AG09309 (cell line): ENCODE measurements at regions not wholly inside any gene's neighbourhood (a gene's known extent, or its start where the extent isn't known, plus 50 kb on each side); places are given as distances from the start of the nearest gene placed in this dataset.

Source experiments
- DNase-seq: peaks from one replicate; pipeline ENCODE4 v3.0.0-alpha.2; 2010; ENCODE audit warnings: low read depth
- H3K4me3 ChIP-seq: 2 replicates; pipeline ENCODE4 v1.5.1; 2011; ENCODE audit warnings: mild to moderate bottlenecking, low read depth, low read length, moderate library complexity; ENCODE audit not compliant: control insufficient read depth
- TF ChIP-seq, protein P1 (sequence below): IDR thresholded peaks from 2 replicates; pipeline ENCODE4 v1.5.1; 2011; ENCODE audit warnings: mild to moderate bottlenecking, low read depth, low read length, inconsistent platforms; ENCODE audit not compliant: insufficient read depth, control insufficient read depth; ENCODE audit errors: missing control alignments

DNA sequence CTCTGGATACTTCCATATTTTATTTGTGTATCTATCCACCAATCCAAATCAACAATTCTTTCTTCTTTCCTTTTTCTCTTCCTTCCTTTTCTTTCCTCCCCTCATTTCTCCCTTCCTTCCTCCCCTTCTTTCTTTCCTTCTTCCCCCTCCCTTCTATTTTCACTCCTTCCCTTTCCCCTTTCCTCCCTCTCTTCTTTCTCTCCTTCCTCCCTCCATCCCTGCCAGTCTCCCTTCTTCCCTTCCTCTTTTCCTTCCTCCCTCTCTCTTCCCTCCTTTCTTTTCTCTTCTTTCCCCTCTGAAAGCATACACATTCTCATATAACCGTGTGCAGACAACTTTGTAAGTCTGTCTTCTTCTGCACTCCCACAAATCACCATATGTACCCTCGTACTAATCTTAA, 382.3 kb upstream of the MAF start:
- TF ChIP-seq, protein P1, sequence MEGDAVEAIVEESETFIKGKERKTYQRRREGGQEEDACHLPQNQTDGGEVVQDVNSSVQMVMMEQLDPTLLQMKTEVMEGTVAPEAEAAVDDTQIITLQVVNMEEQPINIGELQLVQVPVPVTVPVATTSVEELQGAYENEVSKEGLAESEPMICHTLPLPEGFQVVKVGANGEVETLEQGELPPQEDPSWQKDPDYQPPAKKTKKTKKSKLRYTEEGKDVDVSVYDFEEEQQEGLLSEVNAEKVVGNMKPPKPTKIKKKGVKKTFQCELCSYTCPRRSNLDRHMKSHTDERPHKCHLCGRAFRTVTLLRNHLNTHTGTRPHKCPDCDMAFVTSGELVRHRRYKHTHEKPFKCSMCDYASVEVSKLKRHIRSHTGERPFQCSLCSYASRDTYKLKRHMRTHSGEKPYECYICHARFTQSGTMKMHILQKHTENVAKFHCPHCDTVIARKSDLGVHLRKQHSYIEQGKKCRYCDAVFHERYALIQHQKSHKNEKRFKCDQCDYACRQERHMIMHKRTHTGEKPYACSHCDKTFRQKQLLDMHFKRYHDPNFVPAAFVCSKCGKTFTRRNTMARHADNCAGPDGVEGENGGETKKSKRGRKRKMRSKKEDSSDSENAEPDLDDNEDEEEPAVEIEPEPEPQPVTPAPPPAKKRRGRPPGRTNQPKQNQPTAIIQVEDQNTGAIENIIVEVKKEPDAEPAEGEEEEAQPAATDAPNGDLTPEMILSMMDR, result no peak
- H3K4me3 ChIP-seq, result no peak overlapping the region
- DNase-seq, result no peak

- DNase-seq, result no peak
- TF ChIP-seq, protein P1, result no peak
Observed at GRCh38 chr16:79982361-79982760, 381.8 kb upstream of the MAF start.

DNA sequence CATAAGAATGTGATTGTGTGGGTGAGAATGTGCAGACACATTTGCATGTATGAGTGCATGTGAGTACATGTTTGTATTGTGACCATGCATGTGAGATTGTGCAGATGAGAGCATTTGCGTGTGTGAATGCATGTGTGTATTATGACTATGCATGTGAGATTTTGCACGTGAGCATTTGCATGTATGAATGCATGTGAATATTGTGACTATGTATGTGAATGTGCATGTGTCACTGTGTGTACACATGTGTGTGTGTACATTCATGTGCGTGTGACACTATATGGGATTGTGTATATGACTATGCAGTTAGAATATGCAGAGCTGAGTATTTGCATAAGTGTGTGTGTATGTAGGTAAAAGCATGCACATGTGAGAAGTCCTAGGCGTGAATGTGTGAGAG, 381.3 kb upstream of the MAF start:
- TF ChIP-seq, protein P1, result no peak
- H3K4me3 ChIP-seq, result no peak overlapping the region

More at GRCh38 chr16:79982361-79982760, 381.8 kb upstream of the MAF start:
- no peak overlapping the region for H3K4me3 ChIP-seq

GRCh38 chr16:79980650-79981521, 380.3 kb upstream of the MAF start:
- TF ChIP-seq, protein P1, result no peak
- no peak for DNase-seq
- H3K4me3 ChIP-seq, result no peak overlapping the region

More for the DNA sequence above, 381.3 kb upstream of the MAF start:
- DNase-seq, result no peak

- H3K4me3 ChIP-seq, result no peak overlapping the region
- TF ChIP-seq, protein P1, result no peak
- no peak for DNase-seq
Observed at GRCh38 chr16:79977940-79978836, 377.7 kb upstream of the MAF start.

DNA sequence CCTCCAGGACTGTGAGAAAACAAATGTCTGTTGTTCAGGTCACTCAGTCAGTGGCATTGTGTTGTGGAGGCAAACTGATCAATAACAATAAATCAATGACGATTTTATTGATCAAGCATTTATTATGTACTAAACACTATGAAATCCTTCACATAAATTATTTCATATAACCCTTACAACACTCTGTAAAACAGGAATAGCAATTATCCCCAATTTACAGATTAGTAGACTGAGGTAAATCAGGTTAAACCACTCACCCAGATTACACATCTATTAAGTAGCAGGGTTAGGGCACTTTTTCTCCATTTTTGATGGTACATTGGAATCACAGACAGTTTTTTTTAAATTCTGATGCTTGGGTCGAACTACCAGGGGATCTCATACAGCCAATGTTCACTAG, 372.8 kb upstream of the MAF start:
- no peak overlapping the region for H3K4me3 ChIP-seq
- DNase-seq, result no peak
- TF ChIP-seq, protein P1, result no peak
